ENCODE measurements at regions not wholly inside any gene's neighbourhood (a gene's known extent, or its start where the extent isn't known, plus 50 kb on each side); places are given as distances from the start of the nearest gene placed in this dataset.

DNA sequence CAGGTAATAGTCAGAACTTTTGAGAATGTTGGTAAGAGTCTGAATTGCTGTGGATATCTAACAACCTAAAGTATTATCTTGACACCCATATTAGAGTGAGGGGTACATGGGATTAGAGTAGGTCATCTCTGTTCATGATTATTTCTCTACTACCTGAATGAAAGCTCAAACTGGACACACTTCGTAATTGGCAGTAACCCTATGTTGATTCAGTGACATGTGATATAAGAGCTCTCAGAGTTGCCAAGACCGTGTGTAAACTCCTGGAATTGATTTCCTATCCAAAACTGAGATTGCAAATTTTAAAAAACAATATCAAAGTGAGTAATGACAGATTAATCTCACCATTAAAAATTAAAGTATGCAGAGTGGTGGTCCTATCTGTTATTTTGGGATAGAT lies 214.8 kb upstream of the ARHGEF26 start:
- no peak overlapping the region for H3K4me3 ChIP-seq (ENCODE audit: low read depth, low read length)
- no peak for DNase-seq (ENCODE audit: low read depth)
- TF ChIP-seq CTCF (IDR thresholded peaks at IDR 0.05; ENCODE audit: low read depth, low read length, missing control alignments) = no peak

DNA sequence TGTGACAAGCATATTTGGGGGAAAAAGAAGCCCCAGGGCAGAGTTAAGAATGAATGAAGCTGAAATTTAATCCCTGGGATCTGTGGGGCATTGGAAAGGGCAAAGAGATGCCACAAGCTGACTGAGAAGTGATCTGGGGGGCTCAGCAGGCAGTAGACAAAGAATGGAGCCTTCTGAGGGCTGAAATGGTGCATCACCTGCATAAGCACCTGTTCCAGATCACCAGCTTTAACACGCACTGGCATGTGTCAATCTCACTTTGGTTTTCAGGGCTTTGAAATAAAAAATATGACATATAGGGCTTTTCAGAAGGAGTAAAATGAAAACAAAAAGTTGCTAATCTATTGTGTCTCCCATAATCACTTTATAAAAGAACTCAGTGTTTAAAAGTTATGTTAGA lies 210.8 kb upstream of the ARHGEF26 start:
- TF ChIP-seq CTCF (IDR thresholded peaks at IDR 0.05; ENCODE audit: low read depth, low read length, missing control alignments) = no peak
- H3K4me3 ChIP-seq (ENCODE audit: low read depth, low read length) = no peak overlapping the region
- DNase-seq (ENCODE audit: low read depth) = no peak

- no peak overlapping the region for H3K4me3 ChIP-seq (ENCODE audit: low read depth, low read length)
- no peak for TF ChIP-seq CTCF (IDR thresholded peaks at IDR 0.05; ENCODE audit: low read depth, low read length, missing control alignments)
- no peak for DNase-seq (ENCODE audit: low read depth)
Observed at GRCh38 chr3:153911116-153911515, 210.1 kb upstream of the ARHGEF26 start.

DNA sequence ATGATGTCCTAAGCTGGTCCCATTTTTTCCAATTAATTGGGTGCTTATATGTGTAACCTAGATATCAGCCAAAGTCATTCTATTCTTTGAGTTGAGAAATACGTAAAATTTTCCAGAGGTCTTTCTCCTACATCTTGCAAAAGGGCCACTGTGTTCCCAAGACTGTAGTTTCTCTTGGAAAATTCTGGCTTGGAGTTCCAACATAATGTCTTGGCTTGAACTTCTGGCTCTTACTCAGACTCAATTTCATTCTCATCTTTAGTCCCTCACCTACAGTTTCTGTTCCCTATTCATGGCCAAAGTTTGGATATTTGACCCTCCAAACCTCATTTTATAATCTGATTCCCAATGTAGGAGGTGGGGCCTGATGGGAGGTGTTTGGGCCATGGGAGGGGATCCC lies 201.4 kb upstream of the ARHGEF26 start:
- no peak overlapping the region for H3K4me3 ChIP-seq (ENCODE audit: low read depth, low read length)
- TF ChIP-seq CTCF (IDR thresholded peaks at IDR 0.05; ENCODE audit: low read depth, low read length, missing control alignments) = no peak

DNA sequence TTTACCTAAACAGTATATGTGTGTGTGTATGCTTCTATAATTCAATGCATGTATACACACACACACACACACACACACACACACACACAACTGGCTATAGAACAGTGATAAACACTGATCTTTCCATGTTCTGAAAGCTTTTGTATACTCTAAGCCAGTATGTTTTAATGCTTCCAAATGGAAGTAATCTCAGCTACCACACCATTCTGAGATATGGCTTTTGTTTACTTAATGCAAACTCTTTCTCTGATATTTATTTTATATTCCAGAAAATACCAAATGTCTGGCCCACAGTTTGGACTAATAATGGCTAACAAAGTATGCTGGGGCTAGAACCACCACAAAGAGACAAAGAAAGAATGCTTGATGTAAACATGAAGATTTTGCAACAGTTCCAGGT lies 199.4 kb upstream of the ARHGEF26 start:
- no peak for DNase-seq (ENCODE audit: low read depth)
- no peak for TF ChIP-seq CTCF (IDR thresholded peaks at IDR 0.05; ENCODE audit: low read depth, low read length, missing control alignments)
- H3K4me3 ChIP-seq (ENCODE audit: low read depth, low read length) = no peak overlapping the region

More for the DNA sequence above, 201.4 kb upstream of the ARHGEF26 start:
- DNase-seq (ENCODE audit: low read depth) = no peak

- DNase-seq (ENCODE audit: low read depth) = no peak
- no peak for TF ChIP-seq CTCF (IDR thresholded peaks at IDR 0.05; ENCODE audit: low read depth, low read length, missing control alignments)
- no peak overlapping the region for H3K4me3 ChIP-seq (ENCODE audit: low read depth, low read length)
Observed at GRCh38 chr3:153925841-153926514, 195.2 kb upstream of the ARHGEF26 start.

DNA sequence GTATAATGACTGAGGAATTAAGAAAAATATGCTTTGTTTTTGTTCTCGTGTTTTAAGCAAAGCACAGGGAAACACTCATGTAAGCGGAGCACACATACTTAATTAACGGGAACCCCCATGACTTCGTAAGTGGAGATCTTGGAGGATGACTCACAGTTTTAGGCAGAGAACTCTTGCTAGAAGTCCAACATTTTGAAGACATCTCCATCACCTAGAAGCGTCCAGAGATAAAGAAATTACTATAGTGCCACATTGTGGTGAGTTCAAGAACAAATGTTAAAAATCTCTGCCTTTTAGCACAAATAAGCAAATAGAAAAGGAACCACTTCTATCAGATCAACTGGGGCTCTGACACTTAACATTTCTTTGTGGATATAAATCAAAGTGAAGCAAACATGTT lies 194.1 kb upstream of the ARHGEF26 start:
- DNase-seq (ENCODE audit: low read depth) = no peak
- TF ChIP-seq CTCF (IDR thresholded peaks at IDR 0.05; ENCODE audit: low read depth, low read length, missing control alignments) = no peak
- no peak overlapping the region for H3K4me3 ChIP-seq (ENCODE audit: low read depth, low read length)
